ENCODE measurements at regions not wholly inside any gene's neighbourhood (a gene's known extent, or its start where the extent isn't known, plus 50 kb on each side); places are given as distances from the start of the nearest gene placed in this dataset.

GRCh38 chr2:136175466-136175865 is 57.5 kb upstream of the CXCR4 start:
- no peak overlapping the region for H3K4me3 ChIP-seq (ENCODE audit: low read depth, low read length)
- no peak for TF ChIP-seq CTCF (IDR thresholded peaks at IDR 0.05; ENCODE audit: borderline replicate concordance, insufficient read depth, low read depth, low read length)

- no peak for TF ChIP-seq CTCF (IDR thresholded peaks at IDR 0.05; ENCODE audit: borderline replicate concordance, insufficient read depth, low read depth, low read length)
- no peak overlapping the region for H3K4me3 ChIP-seq (ENCODE audit: low read depth, low read length)
Observed at GRCh38 chr2:136173126-136173525, 55.2 kb upstream of the CXCR4 start.

- TF ChIP-seq CTCF (IDR thresholded peaks at IDR 0.05; ENCODE audit: borderline replicate concordance, insufficient read depth, low read depth, low read length): no peak; the same call in 1 of the 2 replicates
- H3K4me3 ChIP-seq (ENCODE audit: low read depth, low read length): no peak overlapping the region
Observed at GRCh38 chr2:136171223-136171622, 53.3 kb upstream of the CXCR4 start.

- H3K4me3 ChIP-seq (ENCODE audit: low read depth, low read length): no peak overlapping the region
- TF ChIP-seq CTCF (IDR thresholded peaks at IDR 0.05; ENCODE audit: borderline replicate concordance, insufficient read depth, low read depth, low read length): no peak
Observed at GRCh38 chr2:136168720-136169119, 50.8 kb upstream of the CXCR4 start.

- H3K4me3 ChIP-seq (ENCODE audit: low read depth, low read length): no peak overlapping the region
- TF ChIP-seq CTCF (IDR thresholded peaks at IDR 0.05; ENCODE audit: borderline replicate concordance, insufficient read depth, low read depth, low read length): no peak
Observed at GRCh38 chr2:136167721-136168475, 49.9 kb upstream of the CXCR4 start.
